DND-41 (cell line): ENCODE measurements at regions not wholly inside any gene's neighbourhood (a gene's known extent, or its start where the extent isn't known, plus 50 kb on each side); places are given as distances from the start of the nearest gene placed in this dataset.
A peak's percentile ranks its signal among the peaks of the same experiment; 100 is the strongest.

Experiments
- ATAC-seq: fragments of 200-7000 bp; cut with Tn5 transposase; 3 replicates; pipeline ENCODE4 v1.9.1; 2021; ENCODE audit warnings: low read depth; ENCODE audit not compliant: insufficient read depth
- DNase-seq: peaks from one replicate; pipeline ENCODE4 v3.0.0-alpha.2; 2020
- H2AFZ ChIP-seq: 2 replicates; pipeline ENCODE4 v1.6.0; 2012; ENCODE audit warnings: low read depth, low read length
- H3K27ac ChIP-seq: 2 replicates; pipeline ENCODE4 v1.5.1; 2012; ENCODE audit warnings: low read length, inconsistent platforms
- H3K27me3 ChIP-seq: fragments of 200-600 bp; sonication (generic); 2 replicates; pipeline ENCODE4 v1.6.0; 2012; ENCODE audit warnings: low read length, mild to moderate bottlenecking, inconsistent platforms; ENCODE audit not compliant: insufficient read depth, poor library complexity
- H3K36me3 ChIP-seq: 2 replicates; pipeline ENCODE4 v1.5.1; 2012; ENCODE audit warnings: low read length, inconsistent platforms; ENCODE audit not compliant: insufficient read depth
- H3K4me1 ChIP-seq: 2 replicates; pipeline ENCODE4 v1.5.1; 2012; ENCODE audit warnings: mild to moderate bottlenecking, low read length; ENCODE audit not compliant: insufficient read depth
- H3K4me2 ChIP-seq: 2 replicates; pipeline ENCODE4 v1.6.0; 2012; ENCODE audit warnings: mild to moderate bottlenecking, moderate library complexity, low read length, inconsistent platforms; ENCODE audit not compliant: insufficient read depth
- H3K4me3 ChIP-seq, 2 experiments: fragments of 200-600 bp in 1 of 2; shearing (Covaris generic) in 1 of 2; 2 replicates each; pipeline ENCODE4 v1.5.1; 2012 to 2016; ENCODE audit warnings: inconsistent platforms in 2 of 2, low read length in 2 of 2, mild to moderate bottlenecking in 2 of 2, low read depth in 1 of 2, moderate library complexity in 1 of 2
- H3K79me2 ChIP-seq: 2 replicates; pipeline ENCODE4 v1.6.0; 2012; ENCODE audit warnings: low read length, inconsistent platforms; ENCODE audit not compliant: insufficient read depth
- H3K9ac ChIP-seq: 2 replicates; pipeline ENCODE4 v1.6.0; 2012; ENCODE audit warnings: low read depth, mild to moderate bottlenecking, inconsistent platforms, low read length, moderate library complexity
- H3K9me3 ChIP-seq: 2 replicates; pipeline ENCODE4 v1.5.1; 2012; ENCODE audit warnings: low read length, moderate library complexity, mild to moderate bottlenecking, inconsistent platforms; ENCODE audit not compliant: insufficient read depth, severe bottlenecking
- H4K20me1 ChIP-seq: 2 replicates; pipeline ENCODE4 v1.6.0; 2012; ENCODE audit warnings: low read length; ENCODE audit not compliant: insufficient read depth
- EZH2 ChIP-seq: IDR thresholded peaks from 3 replicates; pipeline ENCODE4 v1.6.1; 2012; ENCODE audit warnings: borderline replicate concordance, low read depth, mild to moderate bottlenecking, moderate library complexity, low read length, inconsistent platforms; ENCODE audit not compliant: severe bottlenecking
- TF ChIP-seq, protein P1 (sequence below): IDR thresholded peaks from 2 replicates; pipeline ENCODE4 v1.5.1; 2012; ENCODE audit warnings: borderline replicate concordance, low read length, moderate library complexity, mild to moderate bottlenecking; ENCODE audit not compliant: poor library complexity, severe bottlenecking; ENCODE audit errors: extremely low read depth

DNA sequence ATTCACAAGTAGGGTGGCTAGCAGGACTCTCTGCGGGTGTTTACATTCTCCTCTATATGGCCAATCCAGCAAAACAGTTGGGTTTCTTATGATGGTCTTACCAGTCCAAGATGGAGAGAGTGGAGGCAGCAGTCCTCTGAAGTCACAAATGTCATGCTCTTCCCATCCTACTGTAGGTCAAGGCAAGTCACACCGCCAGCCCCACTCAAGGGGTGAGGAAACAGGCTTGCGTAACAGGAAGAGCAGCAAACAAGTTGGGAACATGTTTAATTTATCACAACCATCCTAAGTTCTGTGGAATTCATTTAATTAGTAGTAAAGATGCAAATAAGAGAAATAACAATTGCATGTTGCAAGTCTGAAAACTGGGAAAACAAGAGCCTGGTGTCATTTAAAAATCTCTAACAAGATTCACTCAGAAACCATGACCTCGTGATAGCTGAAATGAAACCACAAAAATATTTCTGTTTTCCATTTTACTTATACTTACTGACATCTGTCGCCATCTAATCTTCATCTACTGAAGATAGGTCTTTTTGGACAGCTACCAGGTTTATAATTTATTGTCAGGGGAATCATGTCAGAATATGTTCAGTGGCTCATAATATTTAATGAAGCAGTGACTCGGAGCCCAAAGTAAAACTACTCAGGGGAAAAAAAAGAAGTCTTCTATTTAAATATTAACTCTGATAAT, 349.1 kb upstream of the FMN2 start:
- Histone ChIP-seq H3K27ac (no peak overlapping the region), H2AFZ (peak overlapping the region; percentile 21; the same call in 1 of the 2 replicates), H4K20me1 (no peaks in the 10 kb centered on the region), H3K9me3 (no peaks in the 10 kb centered on the region), H3K27me3 (no peaks in the 10 kb centered on the region), H3K79me2 (no peaks in the 10 kb centered on the region), H3K4me2 (no peak overlapping the region), H3K9ac (no peak overlapping the region), H3K36me3 (no peaks in the 10 kb centered on the region), H3K4me3 (no peak overlapping the region), H3K4me1 (peaks cover 7% of the 10 kb centered on the region)
- no peak for DNase-seq
- ATAC-seq = no peak
- TF ChIP-seq EZH2 = no peak
- TF ChIP-seq, protein P1, sequence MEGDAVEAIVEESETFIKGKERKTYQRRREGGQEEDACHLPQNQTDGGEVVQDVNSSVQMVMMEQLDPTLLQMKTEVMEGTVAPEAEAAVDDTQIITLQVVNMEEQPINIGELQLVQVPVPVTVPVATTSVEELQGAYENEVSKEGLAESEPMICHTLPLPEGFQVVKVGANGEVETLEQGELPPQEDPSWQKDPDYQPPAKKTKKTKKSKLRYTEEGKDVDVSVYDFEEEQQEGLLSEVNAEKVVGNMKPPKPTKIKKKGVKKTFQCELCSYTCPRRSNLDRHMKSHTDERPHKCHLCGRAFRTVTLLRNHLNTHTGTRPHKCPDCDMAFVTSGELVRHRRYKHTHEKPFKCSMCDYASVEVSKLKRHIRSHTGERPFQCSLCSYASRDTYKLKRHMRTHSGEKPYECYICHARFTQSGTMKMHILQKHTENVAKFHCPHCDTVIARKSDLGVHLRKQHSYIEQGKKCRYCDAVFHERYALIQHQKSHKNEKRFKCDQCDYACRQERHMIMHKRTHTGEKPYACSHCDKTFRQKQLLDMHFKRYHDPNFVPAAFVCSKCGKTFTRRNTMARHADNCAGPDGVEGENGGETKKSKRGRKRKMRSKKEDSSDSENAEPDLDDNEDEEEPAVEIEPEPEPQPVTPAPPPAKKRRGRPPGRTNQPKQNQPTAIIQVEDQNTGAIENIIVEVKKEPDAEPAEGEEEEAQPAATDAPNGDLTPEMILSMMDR = no peak

DNA sequence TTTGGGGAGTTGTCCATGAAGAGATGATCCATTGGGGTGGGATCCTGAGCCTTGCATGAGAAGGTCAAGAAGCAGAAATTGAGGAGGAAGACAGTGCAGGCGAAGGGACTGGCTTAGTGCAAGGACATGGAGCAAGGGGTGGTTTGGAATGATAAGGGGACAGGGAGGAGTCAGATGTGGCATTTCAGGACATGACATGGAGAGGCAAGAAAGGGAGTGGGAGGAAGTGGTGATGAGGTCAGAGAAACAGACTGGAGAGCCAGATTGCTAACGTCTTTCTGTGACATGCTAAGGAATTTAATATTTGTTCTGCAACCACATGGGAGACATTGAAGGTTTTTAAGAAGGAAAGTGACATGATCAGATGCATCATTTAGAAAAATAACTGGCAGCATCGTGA, 346.8 kb upstream of the FMN2 start:
- no peak for DNase-seq
- Histone ChIP-seq H3K4me2 (no peak overlapping the region), H3K27ac (no peak overlapping the region), H3K9ac (no peak overlapping the region), H3K4me3 (no peak overlapping the region), H3K27me3 (no peaks in the 10 kb centered on the region), H3K36me3 (no peaks in the 10 kb centered on the region), H3K4me1 (peaks cover 4% of the 10 kb centered on the region), H4K20me1 (no peaks in the 10 kb centered on the region), H3K9me3 (no peaks in the 10 kb centered on the region), H3K79me2 (no peaks in the 10 kb centered on the region), H2AFZ (no peak overlapping the region)
- ATAC-seq = no peak
- TF ChIP-seq, protein P1 = no peak
- TF ChIP-seq EZH2 = no peak

DNA sequence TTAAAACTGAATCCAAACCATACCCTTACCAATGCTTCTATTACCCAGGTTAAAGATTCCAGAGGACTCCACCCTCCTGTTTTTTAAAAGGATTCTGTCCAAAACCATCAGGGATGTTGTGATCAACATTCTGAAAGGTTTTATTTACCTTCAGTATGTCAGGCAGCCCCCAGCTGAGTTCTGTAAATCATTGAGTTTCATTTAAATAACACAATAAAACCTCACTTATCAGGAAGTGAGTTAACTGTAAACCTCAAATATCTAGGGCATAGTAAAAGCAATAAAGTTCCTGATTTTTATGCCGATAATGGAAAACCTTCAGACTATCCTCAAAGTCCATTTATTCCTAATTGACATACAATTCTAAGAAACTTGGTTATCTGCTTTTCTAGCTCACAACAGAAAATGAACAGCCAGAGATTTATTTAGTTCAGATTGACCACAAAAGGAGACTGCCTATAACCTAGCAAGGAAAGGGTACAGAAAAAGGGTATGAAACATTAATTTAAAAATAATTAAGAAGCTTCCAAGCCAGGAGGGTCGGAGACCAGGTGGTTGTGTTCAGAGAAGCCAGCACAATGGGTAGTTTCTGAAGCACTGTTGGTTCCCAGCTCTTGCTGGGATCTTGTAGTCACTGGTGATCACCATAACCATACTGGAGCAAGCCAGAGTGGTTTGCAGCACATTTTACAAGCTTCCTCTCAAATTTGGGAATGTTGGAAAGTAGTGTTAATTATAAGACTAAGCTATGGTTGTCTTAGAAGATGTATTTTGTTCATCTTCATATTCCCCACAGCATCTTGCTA, 336.4 kb upstream of the FMN2 start:
- no peaks in the 10 kb centered on the region for H3K79me2 ChIP-seq
- no peak overlapping the region for H3K9ac ChIP-seq
- DNase-seq = no peak
- TF ChIP-seq, protein P1 = no peak
- no peak for TF ChIP-seq EZH2
- H3K36me3 ChIP-seq = no peaks in the 10 kb centered on the region
- no peak overlapping the region for H3K4me3 ChIP-seq
- H3K27me3 ChIP-seq = no peaks in the 10 kb centered on the region
- H3K4me1 ChIP-seq = no peaks in the 10 kb centered on the region
- ATAC-seq = no peak
- H3K4me2 ChIP-seq = no peak overlapping the region
- no peak overlapping the region for H3K27ac ChIP-seq
- H3K9me3 ChIP-seq = no peaks in the 10 kb centered on the region
- no peak overlapping the region for H2AFZ ChIP-seq
- no peaks in the 10 kb centered on the region for H4K20me1 ChIP-seq
